ENCODE measurements at regions not wholly inside any gene's neighbourhood (a gene's known extent, or its start where the extent isn't known, plus 50 kb on each side); places are given as distances from the start of the nearest gene placed in this dataset.

- Mint-ChIP-seq H3K4me1 (peaks cover 8% of the 10 kb centered on the region), H3K4me3 (no peak overlapping the region), H3K27me3 (ENCODE audit: low read depth, poor library complexity) (peaks cover 3% of the 10 kb centered on the region), H3K9me3 (no peaks in the 10 kb centered on the region), H3K27ac (peak overlapping the region; percentile 92), H3K36me3 (ENCODE audit: low read depth) (no peaks in the 10 kb centered on the region)
- no peak for TF ChIP-seq CTCF (IDR thresholded peaks at IDR 0.05)
- DNase-seq, result no peak
Observed at GRCh38 chr6:134379599-134379998, 61.7 kb upstream of the SGK1 start.

GRCh38 chr6:134379076-134379475, 61.2 kb upstream of the SGK1 start:
- no peak overlapping the region for H3K4me3 Mint-ChIP-seq
- DNase-seq, result no peak
- H3K27ac Mint-ChIP-seq, result no peak overlapping the region

GRCh38 chr6:134378426-134378825, 60.5 kb upstream of the SGK1 start:
- H3K9me3 Mint-ChIP-seq, result no peaks in the 10 kb centered on the region
- no peak overlapping the region for H3K4me3 Mint-ChIP-seq
- H3K27me3 Mint-ChIP-seq (ENCODE audit: low read depth, poor library complexity), result peaks cover 10% of the 10 kb centered on the region
- no peak for DNase-seq
- no peak for TF ChIP-seq CTCF (IDR thresholded peaks at IDR 0.05)
- H3K27ac Mint-ChIP-seq, result no peak overlapping the region
- H3K4me1 Mint-ChIP-seq, result peaks cover 8% of the 10 kb centered on the region
- no peaks in the 10 kb centered on the region for H3K36me3 Mint-ChIP-seq (ENCODE audit: low read depth)

More at GRCh38 chr6:134379076-134379475, 61.2 kb upstream of the SGK1 start:
- no peaks in the 10 kb centered on the region for H3K36me3 Mint-ChIP-seq (ENCODE audit: low read depth)
- no peaks in the 10 kb centered on the region for H3K9me3 Mint-ChIP-seq
- peaks cover 8% of the 10 kb centered on the region for H3K4me1 Mint-ChIP-seq
- TF ChIP-seq CTCF (IDR thresholded peaks at IDR 0.05), result no peak
- H3K27me3 Mint-ChIP-seq (ENCODE audit: low read depth, poor library complexity), result peaks cover 8% of the 10 kb centered on the region

DNA sequence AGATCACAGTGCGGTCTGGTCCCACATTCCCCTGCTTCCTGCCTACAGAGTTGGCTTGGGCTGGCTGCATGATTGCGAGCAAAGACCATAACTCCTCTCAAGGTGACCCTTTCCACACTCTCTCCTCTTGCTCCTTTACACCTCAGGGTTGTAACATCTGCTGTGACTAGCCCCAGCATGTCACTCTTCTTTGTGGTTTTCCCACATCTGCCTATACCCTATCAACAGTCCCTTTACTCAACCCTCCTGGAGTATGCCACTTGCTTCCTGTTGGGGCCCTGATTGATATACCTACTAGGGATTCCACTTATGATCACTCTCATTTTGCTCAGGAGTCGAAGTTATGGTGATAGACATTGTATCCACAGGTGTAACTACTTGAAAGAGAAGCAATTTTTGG, 58.9 kb upstream of the SGK1 start:
- Mint-ChIP-seq H3K27ac (no peak overlapping the region), H3K9me3 (no peaks in the 10 kb centered on the region), H3K4me3 (no peak overlapping the region), H3K27me3 (ENCODE audit: low read depth, poor library complexity) (peaks cover 15% of the 10 kb centered on the region), H3K36me3 (ENCODE audit: low read depth) (no peaks in the 10 kb centered on the region), H3K4me1 (peaks cover 8% of the 10 kb centered on the region)
- no peak for DNase-seq
- TF ChIP-seq CTCF (IDR thresholded peaks at IDR 0.05), result no peak

DNA sequence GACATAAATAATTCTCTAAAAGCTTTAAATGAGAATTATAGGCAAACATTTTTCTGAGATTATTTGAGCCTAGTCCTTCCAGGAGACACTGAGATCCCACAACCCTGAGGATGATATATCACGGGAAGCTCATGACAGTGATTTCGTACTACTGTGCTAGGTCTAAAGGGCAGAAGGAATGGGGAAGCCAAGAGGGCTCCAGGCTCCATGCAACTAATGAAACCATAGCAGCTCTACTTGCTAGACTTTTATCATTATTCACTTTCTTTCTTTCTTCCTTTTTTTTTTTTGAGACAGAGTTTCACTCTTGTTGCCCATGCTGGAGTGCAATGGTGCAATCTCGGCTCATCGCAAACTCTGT, 57.3 kb upstream of the SGK1 start:
- H3K27me3 Mint-ChIP-seq (ENCODE audit: low read depth, poor library complexity), result peaks cover 16% of the 10 kb centered on the region
- H3K4me3 Mint-ChIP-seq, result no peak overlapping the region
- H3K27ac Mint-ChIP-seq, result no peak overlapping the region
- DNase-seq, result no peak
- H3K4me1 Mint-ChIP-seq, result peaks cover 8% of the 10 kb centered on the region
- no peaks in the 10 kb centered on the region for H3K36me3 Mint-ChIP-seq (ENCODE audit: low read depth)
- H3K9me3 Mint-ChIP-seq, result no peaks in the 10 kb centered on the region
- TF ChIP-seq CTCF (IDR thresholded peaks at IDR 0.05), result no peak

- DNase-seq, result no peak
- H3K27me3 Mint-ChIP-seq (ENCODE audit: low read depth, poor library complexity), result peaks cover 16% of the 10 kb centered on the region
- H3K36me3 Mint-ChIP-seq (ENCODE audit: low read depth), result no peaks in the 10 kb centered on the region
- H3K27ac Mint-ChIP-seq, result no peak overlapping the region
- H3K4me3 Mint-ChIP-seq, result no peak overlapping the region
- no peak for TF ChIP-seq CTCF (IDR thresholded peaks at IDR 0.05)
- peaks cover 4% of the 10 kb centered on the region for H3K4me1 Mint-ChIP-seq
- no peaks in the 10 kb centered on the region for H3K9me3 Mint-ChIP-seq
Observed at GRCh38 chr6:134374491-134375219, 56.7 kb upstream of the SGK1 start.
